MM.1S (cell line): ENCODE measurements at regions not wholly inside any gene's neighbourhood (a gene's known extent, or its start where the extent isn't known, plus 50 kb on each side); places are given as distances from the start of the nearest gene placed in this dataset.

ENCODE experiments used
- EZH2 ChIP-seq: fragments of 300-600 bp; sonication (generic); optimal IDR thresholded peaks from 2 replicates; pipeline ENCODE3; 2017; ENCODE audit warnings: low read depth, mild to moderate bottlenecking, antibody characterized with exemption, low read length, mixed read lengths
- EZH2phosphoT487 ChIP-seq: fragments of 300-600 bp; sonication (generic); IDR thresholded peaks from 2 replicates; pipeline ENCODE4 v1.6.1; 2018; ENCODE audit warnings: antibody characterized with exemption, low read length

- TF ChIP-seq EZH2 = no peak
- no peak for TF ChIP-seq EZH2phosphoT487
Observed at GRCh38 chr10:10517866-10518265, 499.8 kb upstream of the CELF2 start.
